ENCODE measurements at regions not wholly inside any gene's neighbourhood (a gene's known extent, or its start where the extent isn't known, plus 50 kb on each side); places are given as distances from the start of the nearest gene placed in this dataset.

DNA sequence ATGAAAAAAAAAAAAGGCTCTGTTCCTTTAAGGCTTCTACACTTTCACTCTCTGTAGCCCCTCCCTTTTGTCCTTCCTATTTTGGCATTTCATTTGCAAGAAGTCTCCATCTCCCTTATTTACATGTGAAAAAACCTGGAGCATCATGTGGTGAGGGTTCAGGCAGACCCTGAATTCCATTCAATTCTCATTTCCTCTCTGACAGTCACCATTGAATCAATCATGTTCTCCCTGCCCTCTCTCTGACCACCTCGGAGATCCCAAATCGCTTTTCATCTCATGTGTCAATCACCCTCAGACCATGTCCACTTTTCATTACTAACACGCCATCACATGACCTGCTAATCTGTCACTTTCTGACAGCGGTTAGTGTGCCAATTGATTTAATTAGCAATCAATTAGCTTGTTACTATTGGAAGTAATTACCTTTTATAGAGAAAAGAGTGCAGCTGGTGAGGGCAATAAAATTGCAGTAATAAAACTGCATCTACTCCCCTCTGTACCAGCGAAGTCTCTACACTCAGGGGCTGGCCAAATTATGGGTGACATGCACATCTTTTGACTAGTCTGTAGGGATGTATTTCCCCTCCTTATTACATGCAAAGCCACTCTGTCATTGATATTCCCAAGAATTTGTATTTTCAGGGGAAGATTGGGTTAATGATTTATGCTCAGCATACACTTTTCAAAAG, 317.4 kb downstream of the EN1 start:
- TF ChIP-seq, protein P1, sequence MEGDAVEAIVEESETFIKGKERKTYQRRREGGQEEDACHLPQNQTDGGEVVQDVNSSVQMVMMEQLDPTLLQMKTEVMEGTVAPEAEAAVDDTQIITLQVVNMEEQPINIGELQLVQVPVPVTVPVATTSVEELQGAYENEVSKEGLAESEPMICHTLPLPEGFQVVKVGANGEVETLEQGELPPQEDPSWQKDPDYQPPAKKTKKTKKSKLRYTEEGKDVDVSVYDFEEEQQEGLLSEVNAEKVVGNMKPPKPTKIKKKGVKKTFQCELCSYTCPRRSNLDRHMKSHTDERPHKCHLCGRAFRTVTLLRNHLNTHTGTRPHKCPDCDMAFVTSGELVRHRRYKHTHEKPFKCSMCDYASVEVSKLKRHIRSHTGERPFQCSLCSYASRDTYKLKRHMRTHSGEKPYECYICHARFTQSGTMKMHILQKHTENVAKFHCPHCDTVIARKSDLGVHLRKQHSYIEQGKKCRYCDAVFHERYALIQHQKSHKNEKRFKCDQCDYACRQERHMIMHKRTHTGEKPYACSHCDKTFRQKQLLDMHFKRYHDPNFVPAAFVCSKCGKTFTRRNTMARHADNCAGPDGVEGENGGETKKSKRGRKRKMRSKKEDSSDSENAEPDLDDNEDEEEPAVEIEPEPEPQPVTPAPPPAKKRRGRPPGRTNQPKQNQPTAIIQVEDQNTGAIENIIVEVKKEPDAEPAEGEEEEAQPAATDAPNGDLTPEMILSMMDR (IDR thresholded peaks at IDR 0.05; ENCODE audit: low read depth, low read length, poor library complexity, severe bottlenecking): no peak
- TF ChIP-seq EZH2phosphoT487 (IDR thresholded peaks at IDR 0.05; ENCODE audit: borderline replicate concordance, low read length): no peak

Data from DOHH2 (cell line).